IMR-90 (cell line): ENCODE measurements at regions not wholly inside any gene's neighbourhood (a gene's known extent, or its start where the extent isn't known, plus 50 kb on each side); places are given as distances from the start of the nearest gene placed in this dataset.

Experiments
- ATAC-seq: fragments of 200-7000 bp; cut with Tn5 transposase; 2 replicates; pipeline ENCODE4 v1.9.1; 2020; ENCODE audit warnings: low read depth, mild to moderate bottlenecking, moderate library complexity
- BruUV-seq: library from RNA; stranded (reverse); fragments of 400-500 nt; replicated peaks from 2 replicates; lab custom pipeline; 2021; lab: Mats Ljungman, UMichigan
- CTCF ChIA-PET: fragments of 300-600 bp; formaldehyde crosslinking; extraction: SDS; loops from one replicate; lab custom pipeline; 2021; ENCODE audit warnings: antibody characterized with exemption; lab: Yijun Ruan, JAX
- POLR2A ChIA-PET: fragments of 300-600 bp; sonication (Branson Sonifier 250); formaldehyde crosslinking; loops from one replicate; lab custom pipeline; 2022; ENCODE audit warnings: antibody characterized with exemption; ENCODE audit not compliant: unreplicated experiment; lab: Charles Lee
- DNase-seq: peaks from one replicate; pipeline ENCODE4 v3.0.0; 2013
- H2AFZ ChIP-seq: replicated peaks from 2 replicates; pipeline ENCODE3; 2013; ENCODE audit warnings: low read length, mild to moderate bottlenecking; ENCODE audit not compliant: poor library complexity
- H2AK5ac ChIP-seq: 2 replicates; pipeline ENCODE4 v1.6.1; 2013; ENCODE audit warnings: low read depth, low read length, inconsistent platforms
- H2AK9ac ChIP-seq: replicated peaks from 2 replicates; pipeline ENCODE3; 2013; ENCODE audit warnings: mild to moderate bottlenecking, low read depth, low read length, moderate library complexity; ENCODE audit not compliant: poor library complexity
- H2BK120ac ChIP-seq: 2 replicates; pipeline ENCODE4 v1.6.1; 2013; ENCODE audit warnings: low read depth, low read length, inconsistent platforms
- H2BK15ac ChIP-seq: 3 replicates; pipeline ENCODE4 v1.6.1; 2013; ENCODE audit warnings: low read depth, low read length, inconsistent platforms
- H2BK20ac ChIP-seq: 2 replicates; pipeline ENCODE4 v1.6.1; 2013; ENCODE audit warnings: low read depth, mild to moderate bottlenecking, inconsistent platforms, low read length, moderate library complexity
- H2BK5ac ChIP-seq: 2 replicates; pipeline ENCODE4 v1.6.1; 2013; ENCODE audit warnings: mild to moderate bottlenecking, low read depth, low read length, inconsistent platforms; ENCODE audit not compliant: poor library complexity, severe bottlenecking
- H3K14ac ChIP-seq: replicated peaks from 2 replicates; pipeline ENCODE4 v1.6.1; 2013; ENCODE audit warnings: low read depth, low read length, inconsistent platforms
- H3K18ac ChIP-seq: 2 replicates; pipeline ENCODE4 v1.6.1; 2013; ENCODE audit warnings: low read depth, low read length, control low read depth
- H3K23ac ChIP-seq: 2 replicates; pipeline ENCODE4 v1.6.1; 2013; ENCODE audit warnings: low read depth, low read length, inconsistent platforms
- H3K27ac ChIP-seq: 2 replicates; pipeline ENCODE4 v1.5.1; 2013; ENCODE audit warnings: mild to moderate bottlenecking, control low read depth, low read length; ENCODE audit not compliant: insufficient read depth
- H3K27me3 ChIP-seq: 2 replicates; pipeline ENCODE4 v1.6.1; 2013; ENCODE audit warnings: low read length; ENCODE audit not compliant: control insufficient read depth, insufficient read depth
- H3K36me3 ChIP-seq: 2 replicates; pipeline ENCODE4 v1.6.1; 2013; ENCODE audit warnings: low read length, mixed read lengths; ENCODE audit not compliant: control insufficient read depth, insufficient read depth
- H3K4ac ChIP-seq: 2 replicates; pipeline ENCODE4 v1.6.1; 2013; ENCODE audit warnings: low read depth, low read length, inconsistent platforms
- H3K4me1 ChIP-seq: 2 replicates; pipeline ENCODE4 v1.6.1; 2013; ENCODE audit warnings: low read length, mixed read lengths; ENCODE audit not compliant: control insufficient read depth, insufficient read depth
- H3K4me2 ChIP-seq: 2 replicates; pipeline ENCODE4 v1.6.1; 2013; ENCODE audit warnings: low read depth, mild to moderate bottlenecking, control low read depth, low read length, moderate library complexity
- H3K4me3 ChIP-seq: 2 replicates; pipeline ENCODE4 v1.5.1; 2013; ENCODE audit warnings: low read depth, mild to moderate bottlenecking, control low read depth, low read length, moderate library complexity; ENCODE audit not compliant: insufficient read depth
- H3K56ac ChIP-seq: 2 replicates; pipeline ENCODE4 v1.6.1; 2013; ENCODE audit warnings: low read length, inconsistent platforms; ENCODE audit not compliant: insufficient read depth; ENCODE audit errors: extremely low read depth
- H3K79me1 ChIP-seq, 2 experiments: 2 replicates each; pipeline ENCODE4 v1.6.1; 2013; ENCODE audit warnings: low read length in 2 of 2, inconsistent platforms in 1 of 2, low read depth in 1 of 2
- H3K9ac ChIP-seq: 2 replicates; pipeline ENCODE4 v1.6.1; 2013; ENCODE audit warnings: low read depth, low read length, control low read depth
- H3K9me1 ChIP-seq: 2 replicates; pipeline ENCODE4 v1.6.1; 2013; ENCODE audit warnings: low read length, inconsistent platforms; ENCODE audit not compliant: insufficient read depth
- H3K9me3 ChIP-seq: 2 replicates; pipeline ENCODE4 v1.6.1; 2013; ENCODE audit warnings: low read length; ENCODE audit not compliant: control insufficient read depth, insufficient read depth
- H4K20me1 ChIP-seq: 2 replicates; pipeline ENCODE4 v1.6.1; 2013; ENCODE audit warnings: low read length, inconsistent platforms; ENCODE audit not compliant: insufficient read depth
- H4K5ac ChIP-seq: 2 replicates; pipeline ENCODE4 v1.6.1; 2013; ENCODE audit warnings: mild to moderate bottlenecking, low read depth, low read length, control low read depth
- H4K8ac ChIP-seq, 2 experiments: 2 replicates each; pipeline ENCODE4 v1.6.1; 2013; ENCODE audit warnings: low read depth in 2 of 2, low read length in 2 of 2, control low read depth in 1 of 2, inconsistent platforms in 1 of 2
- H4K91ac ChIP-seq: 2 replicates; pipeline ENCODE4 v1.6.1; 2013; ENCODE audit warnings: low read depth, low read length, inconsistent platforms; ENCODE audit not compliant: insufficient read depth
- POLR2A ChIP-seq: IDR thresholded peaks from 2 replicates; pipeline ENCODE4 v1.6.1; 2012; ENCODE audit warnings: mild to moderate bottlenecking, low read depth, low read length
- dilution Hi-C: fragments of 300-500 bp; cut with HindIII; formaldehyde crosslinking; loops from one replicate; pipeline ENCODE4 v1.14.3; 2018; ENCODE audit warnings: low sequenced_read_pairs; ENCODE audit not compliant: unreplicated experiment
- in situ Hi-C: fragments of 300-500 bp; cut with MboI; formaldehyde crosslinking; loops from 3 replicates; pipeline ENCODE4 v1.14.3; 2019; ENCODE audit warnings: low sequenced_read_pairs, inconsistent platforms, mixed read lengths
- intact Hi-C: fragments of 100-400 bp; cut with micrococcal nuclease; formaldehyde crosslinking; loops from 2 replicates; pipeline ENCODE4 v1.10.0; 2022
- TF ChIP-seq, protein P1 (sequence below): fragments of 150-350 bp; IDR thresholded peaks from 2 replicates; pipeline ENCODE4 v1.6.1; 2016; ENCODE audit warnings: low read depth, mild to moderate bottlenecking, low read length, moderate library complexity, borderline replicate concordance

DNA sequence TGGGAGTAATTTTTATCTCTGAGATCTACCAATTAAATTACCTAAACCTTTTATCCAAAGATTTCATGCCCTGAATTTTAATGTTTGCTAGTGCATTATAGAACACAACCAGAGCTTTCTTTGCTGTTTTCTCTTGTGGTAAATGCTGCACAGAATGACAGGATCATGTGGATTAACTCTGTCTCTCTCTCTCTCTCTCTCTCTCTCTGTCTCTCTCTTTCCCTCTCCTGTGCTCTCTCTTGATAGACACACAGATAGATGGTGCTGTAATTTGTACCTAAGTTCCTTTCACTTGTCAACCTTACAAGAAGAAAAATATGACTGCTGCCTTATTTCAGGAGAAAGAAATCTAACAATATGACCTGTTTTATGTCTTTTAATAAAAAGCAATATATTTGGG lies 211.2 kb upstream of the WDFY3 start:
- no peaks in the 10 kb centered on the region for H3K79me1 ChIP-seq
- no peak overlapping the region for H3K18ac ChIP-seq
- no peaks in the 10 kb centered on the region for H3K9me1 ChIP-seq
- POLR2A ChIA-PET: no interaction called here
- no peak overlapping the region for H2BK5ac ChIP-seq
- H2BK120ac ChIP-seq: no peak overlapping the region
- dilution Hi-C loops (no loop called here), intact Hi-C loops (no loop called here), in situ Hi-C loops (no loop called here)
- CTCF ChIA-PET: no interaction called here
- H3K4me1 ChIP-seq: no peaks in the 10 kb centered on the region
- no peaks in the 10 kb centered on the region for H3K27me3 ChIP-seq
- H3K56ac ChIP-seq: no peak overlapping the region
- no peak overlapping the region for H2BK15ac ChIP-seq
- H4K8ac ChIP-seq: no peak overlapping the region
- no peak overlapping the region for H3K14ac ChIP-seq
- H3K36me3 ChIP-seq: no peaks in the 10 kb centered on the region
- no peak overlapping the region for H3K4ac ChIP-seq
- H4K91ac ChIP-seq: no peak overlapping the region
- no peak overlapping the region for H3K23ac ChIP-seq
- H2AK9ac ChIP-seq: no peak overlapping the region
- H3K27ac ChIP-seq: no peak overlapping the region
- H2AFZ ChIP-seq: no peak overlapping the region
- H2AK5ac ChIP-seq: no peak overlapping the region
- H3K4me3 ChIP-seq: no peak overlapping the region
- no peak for ATAC-seq
- H3K9ac ChIP-seq: no peak overlapping the region
- H3K9me3 ChIP-seq: no peaks in the 10 kb centered on the region
- no peak overlapping the region for H2BK20ac ChIP-seq
- no peak for TF ChIP-seq POLR2A
- TF ChIP-seq, protein P1, sequence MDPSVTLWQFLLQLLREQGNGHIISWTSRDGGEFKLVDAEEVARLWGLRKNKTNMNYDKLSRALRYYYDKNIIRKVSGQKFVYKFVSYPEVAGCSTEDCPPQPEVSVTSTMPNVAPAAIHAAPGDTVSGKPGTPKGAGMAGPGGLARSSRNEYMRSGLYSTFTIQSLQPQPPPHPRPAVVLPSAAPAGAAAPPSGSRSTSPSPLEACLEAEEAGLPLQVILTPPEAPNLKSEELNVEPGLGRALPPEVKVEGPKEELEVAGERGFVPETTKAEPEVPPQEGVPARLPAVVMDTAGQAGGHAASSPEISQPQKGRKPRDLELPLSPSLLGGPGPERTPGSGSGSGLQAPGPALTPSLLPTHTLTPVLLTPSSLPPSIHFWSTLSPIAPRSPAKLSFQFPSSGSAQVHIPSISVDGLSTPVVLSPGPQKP: no peak
- H4K20me1 ChIP-seq: no peaks in the 10 kb centered on the region
- H4K5ac ChIP-seq: no peak overlapping the region
- DNase-seq: no peak
- no TSS peak for BruUV-seq
- no peak overlapping the region for H3K4me2 ChIP-seq
